DND-41 (cell line): ENCODE measurements at regions not wholly inside any gene's neighbourhood (a gene's known extent, or its start where the extent isn't known, plus 50 kb on each side); places are given as distances from the start of the nearest gene placed in this dataset.

ENCODE experiments used
- ATAC-seq: fragments of 200-7000 bp; cut with Tn5 transposase; 3 replicates; pipeline ENCODE4 v1.9.1; 2021; ENCODE audit warnings: low read depth; ENCODE audit not compliant: insufficient read depth
- DNase-seq: peaks from one replicate; pipeline ENCODE4 v3.0.0-alpha.2; 2020
- H2AFZ ChIP-seq: 2 replicates; pipeline ENCODE4 v1.6.0; 2012; ENCODE audit warnings: low read depth, low read length
- H3K27ac ChIP-seq: 2 replicates; pipeline ENCODE4 v1.5.1; 2012; ENCODE audit warnings: low read length, inconsistent platforms
- H3K27me3 ChIP-seq: fragments of 200-600 bp; sonication (generic); 2 replicates; pipeline ENCODE4 v1.6.0; 2012; ENCODE audit warnings: low read length, mild to moderate bottlenecking, inconsistent platforms; ENCODE audit not compliant: insufficient read depth, poor library complexity
- H3K36me3 ChIP-seq: 2 replicates; pipeline ENCODE4 v1.5.1; 2012; ENCODE audit warnings: low read length, inconsistent platforms; ENCODE audit not compliant: insufficient read depth
- H3K4me1 ChIP-seq: 2 replicates; pipeline ENCODE4 v1.5.1; 2012; ENCODE audit warnings: mild to moderate bottlenecking, low read length; ENCODE audit not compliant: insufficient read depth
- H3K4me2 ChIP-seq: 2 replicates; pipeline ENCODE4 v1.6.0; 2012; ENCODE audit warnings: mild to moderate bottlenecking, moderate library complexity, low read length, inconsistent platforms; ENCODE audit not compliant: insufficient read depth
- H3K4me3 ChIP-seq, 2 experiments: fragments of 200-600 bp in 1 of 2; shearing (Covaris generic) in 1 of 2; 2 replicates each; pipeline ENCODE4 v1.5.1; 2012 to 2016; ENCODE audit warnings: inconsistent platforms in 2 of 2, low read length in 2 of 2, mild to moderate bottlenecking in 2 of 2, low read depth in 1 of 2, moderate library complexity in 1 of 2
- H3K79me2 ChIP-seq: 2 replicates; pipeline ENCODE4 v1.6.0; 2012; ENCODE audit warnings: low read length, inconsistent platforms; ENCODE audit not compliant: insufficient read depth
- H3K9ac ChIP-seq: 2 replicates; pipeline ENCODE4 v1.6.0; 2012; ENCODE audit warnings: low read depth, mild to moderate bottlenecking, inconsistent platforms, low read length, moderate library complexity
- H3K9me3 ChIP-seq: 2 replicates; pipeline ENCODE4 v1.5.1; 2012; ENCODE audit warnings: low read length, moderate library complexity, mild to moderate bottlenecking, inconsistent platforms; ENCODE audit not compliant: insufficient read depth, severe bottlenecking
- H4K20me1 ChIP-seq: 2 replicates; pipeline ENCODE4 v1.6.0; 2012; ENCODE audit warnings: low read length; ENCODE audit not compliant: insufficient read depth
- CTCF ChIP-seq: IDR thresholded peaks from 2 replicates; pipeline ENCODE4 v1.5.1; 2012; ENCODE audit warnings: borderline replicate concordance, low read length, moderate library complexity, mild to moderate bottlenecking; ENCODE audit not compliant: poor library complexity, severe bottlenecking; ENCODE audit errors: extremely low read depth
- EZH2 ChIP-seq: IDR thresholded peaks from 3 replicates; pipeline ENCODE4 v1.6.1; 2012; ENCODE audit warnings: borderline replicate concordance, low read depth, mild to moderate bottlenecking, moderate library complexity, low read length, inconsistent platforms; ENCODE audit not compliant: severe bottlenecking

DNA sequence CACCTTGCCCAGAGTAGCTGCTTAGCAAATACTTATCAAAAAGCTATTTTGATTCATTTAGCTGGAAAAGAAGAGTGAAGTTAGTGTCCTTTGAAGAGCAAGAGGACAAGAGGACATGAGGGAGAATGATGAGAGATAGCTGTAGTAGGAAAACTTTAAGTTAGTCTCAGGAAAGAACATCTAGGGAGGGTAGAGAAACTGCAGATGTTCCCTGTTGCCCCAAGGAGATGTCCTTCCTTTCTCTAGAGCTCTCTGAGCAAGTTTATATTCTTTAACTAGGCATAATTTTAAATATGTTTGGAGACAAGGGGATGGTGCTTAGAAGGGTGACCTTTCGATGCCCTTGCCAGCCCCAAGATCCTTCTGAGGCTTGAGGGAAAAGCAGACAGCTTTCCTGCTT is 529.1 kb upstream of the TBX3 start:
- H3K9me3 ChIP-seq, result no peaks in the 10 kb centered on the region
- no peak for DNase-seq
- H3K27ac ChIP-seq, result no peak overlapping the region
- H3K9ac ChIP-seq, result no peak overlapping the region
- H3K79me2 ChIP-seq, result no peaks in the 10 kb centered on the region
- H3K4me1 ChIP-seq, result no peaks in the 10 kb centered on the region
- H2AFZ ChIP-seq, result no peak overlapping the region
- H3K27me3 ChIP-seq, result no peaks in the 10 kb centered on the region
- H4K20me1 ChIP-seq, result no peaks in the 10 kb centered on the region
- TF ChIP-seq EZH2 (no peak), CTCF (no peak)
- no peak overlapping the region for H3K4me2 ChIP-seq
- H3K4me3 ChIP-seq, result no peak overlapping the region
- no peak for ATAC-seq
- no peaks in the 10 kb centered on the region for H3K36me3 ChIP-seq

- DNase-seq, result no peak
- Histone ChIP-seq H4K20me1 (no peaks in the 10 kb centered on the region), H3K27ac (no peak overlapping the region), H3K9me3 (no peaks in the 10 kb centered on the region), H3K79me2 (no peaks in the 10 kb centered on the region), H3K4me3 (no peak overlapping the region), H3K4me2 (no peak overlapping the region), H3K4me1 (no peaks in the 10 kb centered on the region), H3K36me3 (no peaks in the 10 kb centered on the region), H3K9ac (no peak overlapping the region), H3K27me3 (no peaks in the 10 kb centered on the region), H2AFZ (no peak overlapping the region)
- TF ChIP-seq EZH2 (no peak), CTCF (no peak)
- no peak for ATAC-seq
Measured at GRCh38 chr12:115212356-115212755, 528.4 kb upstream of the TBX3 start.

- ATAC-seq, result no peak
- DNase-seq, result no peak
- Histone ChIP-seq H3K9me3 (no peaks in the 10 kb centered on the region), H3K4me2 (no peak overlapping the region), H3K4me3 (no peak overlapping the region), H3K27me3 (no peaks in the 10 kb centered on the region), H3K36me3 (no peaks in the 10 kb centered on the region), H3K79me2 (no peaks in the 10 kb centered on the region), H3K27ac (no peak overlapping the region), H3K9ac (no peak overlapping the region), H3K4me1 (no peaks in the 10 kb centered on the region), H2AFZ (no peak overlapping the region), H4K20me1 (no peaks in the 10 kb centered on the region)
- TF ChIP-seq CTCF, result no peak
- TF ChIP-seq EZH2, result no peak
Measured at GRCh38 chr12:115210533-115211252, 526.7 kb upstream of the TBX3 start.
